ENCODE measurements at regions not wholly inside any gene's neighbourhood (a gene's known extent, or its start where the extent isn't known, plus 50 kb on each side); places are given as distances from the start of the nearest gene placed in this dataset.
"Not testable (repeated sequence)": the region's sequence is repeated elsewhere in the genome, so short reads cannot be mapped to it uniquely, and the experiment has no call there.

- no peak for DNase-seq (ENCODE audit: low read depth)
Observed at GRCh38 chr2:225821351-225821750, 421.8 kb downstream of the NYAP2 start.

DNA sequence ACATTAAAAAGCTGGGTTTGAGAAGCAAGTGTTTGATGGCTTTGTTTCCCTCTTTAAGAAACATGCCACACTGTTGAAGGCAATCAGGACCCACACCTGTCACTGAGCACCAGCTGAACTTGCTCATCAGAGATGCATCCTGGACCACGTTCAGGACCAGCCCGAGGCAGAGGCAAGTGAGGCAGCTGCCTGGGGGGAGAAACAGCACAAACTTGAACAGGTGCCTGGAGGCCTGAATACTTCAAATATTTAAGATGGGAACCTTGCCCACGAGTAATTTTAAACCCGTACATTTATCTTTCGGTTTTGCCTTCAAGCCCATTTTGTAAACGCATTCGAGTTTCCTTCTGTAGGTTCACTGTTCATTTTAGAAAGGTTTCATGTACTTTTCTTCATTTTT lies 421.3 kb downstream of the NYAP2 start:
- DNase-seq (ENCODE audit: low read depth) = no peak

- no peak for DNase-seq (ENCODE audit: low read depth)
Observed at GRCh38 chr2:225814554-225814953, 415.0 kb downstream of the NYAP2 start.

- DNase-seq (ENCODE audit: low read depth) = no peak
Observed at GRCh38 chr2:225806105-225806504, 406.6 kb downstream of the NYAP2 start.

- DNase-seq (ENCODE audit: low read depth) = not testable (repeated sequence)
Observed at GRCh38 chr2:225802076-225802475, 402.6 kb downstream of the NYAP2 start.

DNA sequence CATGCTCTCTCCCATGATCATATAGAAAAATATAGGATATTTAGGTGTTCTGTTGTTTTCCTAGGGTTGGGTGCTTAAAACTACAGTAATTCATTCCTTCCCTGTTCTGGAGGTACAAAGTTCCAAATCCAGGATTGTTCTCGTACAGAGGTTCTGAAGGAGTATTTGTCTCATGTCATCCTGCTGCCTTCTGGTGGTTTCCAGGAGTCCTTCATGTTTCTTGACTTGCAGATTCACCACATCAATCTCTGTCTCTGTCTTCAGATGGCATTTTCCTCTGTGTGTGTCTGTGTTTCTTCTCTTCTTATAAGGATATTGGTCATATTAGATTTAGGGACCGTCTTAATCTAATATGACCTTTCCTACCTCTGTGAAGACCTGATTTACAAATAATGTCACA lies 397.9 kb downstream of the NYAP2 start:
- no peak for DNase-seq (ENCODE audit: low read depth)

- DNase-seq (ENCODE audit: low read depth) = no peak
Observed at GRCh38 chr2:225794652-225795400, 395.3 kb downstream of the NYAP2 start.

DNA sequence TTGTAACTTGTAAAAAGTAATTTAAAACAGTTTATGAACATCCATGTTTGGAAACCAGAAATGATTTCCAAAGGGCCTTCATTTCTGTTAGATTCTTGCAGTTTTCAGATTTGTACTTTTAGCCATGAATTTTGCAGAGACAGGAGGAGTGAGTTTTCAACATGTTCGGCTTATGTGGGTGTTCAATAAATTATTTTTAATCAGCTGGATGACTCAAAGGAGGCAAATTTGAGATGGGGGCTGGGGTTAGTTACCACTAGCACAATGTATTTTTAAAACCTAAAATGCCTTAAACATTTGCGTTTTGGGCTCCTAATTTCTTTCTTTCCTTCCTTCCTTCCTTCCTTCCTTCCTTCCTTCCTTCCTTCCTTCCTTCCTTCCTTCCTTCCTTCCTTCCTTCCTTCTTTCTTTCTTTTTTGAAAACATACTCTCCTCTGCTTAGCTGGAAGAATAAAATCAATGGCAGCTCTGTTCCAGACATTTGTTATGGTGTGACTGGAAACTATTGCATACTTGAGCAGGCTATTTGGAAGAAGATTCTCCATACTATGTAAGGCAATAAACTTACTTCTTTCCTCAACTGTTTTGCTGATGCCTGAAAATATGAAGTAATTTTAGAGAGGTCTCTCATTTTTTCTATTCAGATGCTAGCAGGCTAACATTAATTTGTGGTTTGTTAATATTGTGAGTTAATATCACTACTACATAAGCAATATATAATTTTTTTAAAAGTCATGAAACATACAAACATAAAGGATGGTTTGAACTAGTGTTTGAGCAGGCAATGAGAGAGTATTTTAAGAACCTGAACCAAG lies 394.4 kb downstream of the NYAP2 start:
- DNase-seq (ENCODE audit: low read depth) = no peak

GRCh38 chr2:225788571-225789094 lies 389.1 kb downstream of the NYAP2 start:
- DNase-seq (ENCODE audit: low read depth) = no peak

GRCh38 chr2:225787497-225787896 lies 388.0 kb downstream of the NYAP2 start:
- DNase-seq (ENCODE audit: low read depth) = no peak

DNA sequence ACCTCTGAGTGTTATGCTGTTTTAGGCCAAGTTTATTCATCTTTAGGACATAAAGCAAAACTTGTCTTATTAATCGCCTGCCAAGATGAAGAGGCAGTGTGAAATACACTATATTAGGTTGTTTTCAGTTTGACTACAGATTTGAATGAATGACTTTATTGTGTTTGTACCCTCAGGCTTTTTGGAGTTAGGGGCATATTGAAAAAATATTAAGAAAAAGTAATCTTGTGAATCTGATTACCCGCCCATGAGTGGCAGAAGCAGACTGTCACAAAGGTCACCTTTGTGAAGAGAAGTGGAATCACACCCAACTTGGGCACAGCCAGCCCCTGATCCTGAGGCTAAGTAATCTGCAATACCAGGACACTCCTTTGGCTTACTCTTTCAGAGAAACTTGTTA lies 382.5 kb downstream of the NYAP2 start:
- DNase-seq (ENCODE audit: low read depth) = no peak

DNA sequence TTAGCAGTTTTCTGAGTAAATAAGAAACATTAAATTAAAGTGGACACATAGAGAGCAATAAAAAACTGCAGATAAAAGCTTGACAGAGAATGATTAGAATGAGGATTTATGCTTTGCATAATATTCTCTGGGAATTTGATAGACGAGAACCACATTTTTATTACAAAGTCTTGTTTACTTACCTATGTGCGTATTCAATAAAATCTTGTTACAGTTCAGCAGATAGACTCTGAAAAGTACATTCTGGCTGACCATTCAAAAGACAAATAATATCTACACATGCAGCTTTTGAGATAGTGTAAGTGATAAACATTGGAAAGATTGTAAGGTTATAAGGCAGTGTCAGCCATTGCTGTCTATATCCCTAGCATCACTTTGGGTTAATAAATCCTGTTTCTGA lies 381.6 kb downstream of the NYAP2 start:
- no peak for DNase-seq (ENCODE audit: low read depth)

- peak; percentile 47 for DNase-seq (ENCODE audit: low read depth)
Observed at GRCh38 chr2:225779829-225780228, 380.3 kb downstream of the NYAP2 start.

DNA sequence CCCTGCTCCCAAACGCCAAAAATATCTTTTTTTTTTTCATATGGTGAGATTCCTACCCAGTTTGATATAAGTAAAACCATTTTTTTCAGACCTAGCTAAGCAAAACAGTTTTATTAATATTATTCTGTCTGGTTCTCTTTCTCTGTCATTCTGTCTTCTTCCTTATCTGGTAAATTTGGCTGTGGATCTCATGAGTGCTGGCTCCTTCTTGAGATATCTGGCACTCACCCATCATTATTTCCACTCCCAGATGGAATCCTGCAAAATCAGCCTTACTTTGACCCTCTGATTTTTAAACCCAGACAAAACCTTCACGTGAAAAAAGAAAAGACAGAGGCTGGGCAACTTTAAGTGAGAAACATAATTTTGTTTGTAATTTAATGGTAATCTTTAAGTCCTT lies 373.6 kb downstream of the NYAP2 start:
- no peak for DNase-seq (ENCODE audit: low read depth)

DNA sequence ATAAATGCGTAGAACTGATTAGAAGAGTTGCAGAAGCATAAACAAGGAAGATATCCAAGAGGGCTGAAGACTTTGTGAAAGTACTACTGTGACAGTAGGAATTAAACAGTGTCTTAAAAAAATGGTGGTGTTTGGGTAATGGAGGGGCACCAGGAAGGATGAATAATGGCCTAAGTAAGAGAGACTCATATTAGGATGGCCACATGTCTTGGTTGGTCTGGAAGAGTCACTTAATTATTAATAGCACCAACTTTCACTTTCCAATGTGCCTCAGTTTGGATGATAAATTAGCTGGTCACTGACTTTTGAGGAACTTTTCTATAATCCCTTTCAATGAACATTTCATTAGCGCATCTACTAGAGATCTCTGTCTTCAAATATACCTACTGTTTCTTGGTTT lies 372.2 kb downstream of the NYAP2 start:
- no peak for DNase-seq (ENCODE audit: low read depth)

DNA sequence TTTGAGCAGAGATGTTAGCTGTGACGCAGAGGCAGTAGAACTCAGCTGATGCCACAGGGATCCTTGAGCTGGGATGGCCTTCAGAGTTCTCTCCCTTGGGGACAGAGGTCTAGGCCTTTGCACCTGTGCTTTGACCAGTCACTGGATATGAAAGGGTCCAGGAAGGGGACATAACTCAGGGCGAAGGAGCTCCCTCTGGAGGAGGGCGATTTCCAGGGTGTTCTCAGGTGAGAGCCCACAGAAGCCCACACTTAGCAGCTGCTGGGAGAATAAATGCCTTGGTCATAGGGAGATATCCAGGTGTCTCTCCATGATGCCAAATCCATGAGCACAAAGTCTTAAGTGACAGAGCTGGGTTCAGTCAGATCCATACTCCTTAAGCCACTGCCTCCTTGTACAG lies 369.2 kb downstream of the NYAP2 start:
- no peak for DNase-seq (ENCODE audit: low read depth)

DNA sequence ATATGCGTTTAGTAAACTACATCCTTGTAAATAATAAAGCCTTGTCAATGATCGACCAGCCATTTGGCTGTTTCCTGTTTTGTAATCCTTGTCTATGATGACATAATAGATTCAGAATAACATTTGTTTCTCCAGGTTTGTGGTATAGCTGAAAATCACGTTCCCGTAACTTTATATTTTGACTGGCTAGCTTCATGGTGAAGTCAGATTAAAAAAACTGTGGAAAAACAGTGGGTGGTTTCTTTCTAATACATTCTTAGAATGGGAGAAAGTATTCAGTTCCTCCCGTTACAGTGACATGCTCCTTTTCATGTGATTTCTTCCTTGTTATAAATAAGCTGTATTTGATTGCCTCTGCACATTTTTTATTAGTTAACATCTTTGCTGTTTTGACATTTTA lies 366.9 kb downstream of the NYAP2 start:
- no peak for DNase-seq (ENCODE audit: low read depth)

DNA sequence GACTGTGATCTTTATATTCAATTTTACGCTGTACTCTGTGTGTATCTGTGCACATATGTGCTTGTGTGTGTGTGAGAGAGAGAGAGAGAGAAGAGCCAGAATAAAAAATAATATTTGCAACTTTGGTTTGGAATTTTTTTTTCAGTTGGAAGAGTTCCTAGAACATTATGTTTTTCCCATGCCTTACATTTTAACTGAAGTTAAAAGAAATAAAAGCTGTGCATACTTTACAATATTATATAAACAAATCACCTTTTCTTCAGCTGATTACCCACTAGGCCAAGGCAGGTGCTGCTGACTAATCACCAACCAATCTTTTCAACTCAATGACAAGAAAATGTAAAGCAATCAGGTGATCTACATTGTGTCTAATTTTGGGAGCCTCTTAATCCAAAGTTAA lies 366.3 kb downstream of the NYAP2 start:
- DNase-seq (ENCODE audit: low read depth) = no peak

DNA sequence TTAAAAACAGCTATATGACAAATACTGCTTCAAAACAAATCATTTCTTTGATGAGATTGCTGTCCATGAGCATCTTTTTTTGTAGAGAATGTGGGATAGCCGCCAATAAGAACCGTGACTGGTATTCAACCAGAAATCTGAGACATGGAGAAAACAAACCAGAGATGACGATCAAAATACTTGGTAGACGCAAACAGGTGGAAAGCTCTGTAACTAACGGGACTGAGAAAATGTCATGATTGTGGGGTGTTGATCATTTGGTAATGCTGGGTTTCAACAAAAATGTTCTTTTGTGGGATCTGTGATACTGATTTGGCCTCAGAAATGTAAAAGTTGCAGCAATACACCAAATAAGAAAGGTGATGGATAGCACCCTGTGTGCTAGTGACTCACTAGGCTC lies 364.8 kb downstream of the NYAP2 start:
- DNase-seq (ENCODE audit: low read depth) = no peak

GRCh38 chr2:225763711-225764110 lies 364.2 kb downstream of the NYAP2 start:
- no peak for DNase-seq (ENCODE audit: low read depth)

GRCh38 chr2:225761396-225761795 lies 361.9 kb downstream of the NYAP2 start:
- no peak for DNase-seq (ENCODE audit: low read depth)

DNA sequence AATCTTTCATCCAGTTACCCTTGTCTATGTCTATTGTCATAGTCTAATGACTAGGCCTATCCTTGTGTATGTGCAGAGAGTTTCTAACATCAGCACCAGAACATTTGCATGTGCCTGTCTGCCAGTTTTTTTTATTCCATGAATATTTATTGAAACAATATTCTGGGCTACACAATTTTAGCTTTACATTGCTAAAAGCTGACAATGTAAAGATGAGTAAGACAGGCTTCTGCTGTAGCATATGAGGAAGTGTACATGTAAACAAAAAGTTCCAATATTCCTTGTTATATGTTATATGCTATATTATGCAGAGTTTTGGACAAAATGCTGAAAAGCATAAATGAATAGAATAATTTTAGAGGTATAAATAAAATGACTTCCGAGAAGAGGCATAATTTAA lies 357.7 kb downstream of the NYAP2 start:
- no peak for DNase-seq (ENCODE audit: low read depth)

DNA sequence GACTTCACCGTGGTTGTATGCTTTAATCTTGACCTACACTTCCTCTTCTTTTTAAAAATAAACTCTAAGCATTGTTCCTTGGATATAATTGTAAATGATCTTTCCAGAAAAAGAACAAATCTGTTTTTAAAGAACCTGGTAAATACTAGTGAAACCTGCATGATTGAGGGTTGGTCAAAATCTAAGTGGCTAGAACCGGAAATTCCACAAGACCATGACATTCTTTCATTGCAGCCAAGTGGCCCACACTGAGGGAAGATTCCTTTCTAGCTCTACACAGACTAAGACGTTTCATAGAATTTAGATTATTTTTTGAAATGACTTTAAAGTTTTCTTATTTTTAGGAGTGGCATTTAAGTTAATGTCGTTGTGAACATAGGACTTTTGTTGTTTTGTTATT lies 356.7 kb downstream of the NYAP2 start:
- DNase-seq (ENCODE audit: low read depth) = no peak

Measured in GM04503 (cell line).